ENCODE measurements at regions not wholly inside any gene's neighbourhood (a gene's known extent, or its start where the extent isn't known, plus 50 kb on each side); places are given as distances from the start of the nearest gene placed in this dataset.

GRCh38 chr2:16394986-16395550 lies 270.6 kb downstream of the CYRIA start:
- TF ChIP-seq CTCF (conservative IDR thresholded peaks at IDR 0.05 in 1 of 2, IDR thresholded peaks at IDR 0.05 in 1 of 2; ENCODE audit: extremely low read depth in 1 of 2, insufficient read depth in 1 of 2, low read depth in 1 of 2, low read length in 2 of 2), result no peak
- TF ChIP-seq EZH2 (IDR thresholded peaks at IDR 0.05; ENCODE audit: borderline replicate concordance, low read length), result no peak
